Cerebellar cortex (tissue), 1 donor: ENCODE measurements at regions not wholly inside any gene's neighbourhood (a gene's known extent, or its start where the extent isn't known, plus 50 kb on each side); places are given as distances from the start of the nearest gene placed in this dataset.
"Not testable (repeated sequence)": the region's sequence is repeated elsewhere in the genome, so short reads cannot be mapped to it uniquely, and the experiment has no call there.

Experiments used
- DNase-seq: peaks from one replicate; pipeline ENCODE4 v3.0.0-alpha.2; 2015; ENCODE audit warnings: low spot score

- no peak for DNase-seq
Measured at GRCh38 chr20:10109641-10110040, 74.9 kb downstream of the ANKEF1 start.

- DNase-seq = no peak
Measured at GRCh38 chr20:10110151-10110550, 75.4 kb downstream of the ANKEF1 start.

- no peak for DNase-seq
Measured at GRCh38 chr20:10111139-10111958, 76.6 kb downstream of the ANKEF1 start.

- DNase-seq = no peak
Measured at GRCh38 chr20:10111959-10112250, 77.1 kb downstream of the ANKEF1 start.

GRCh38 chr20:10113746-10114145, 79.0 kb downstream of the ANKEF1 start:
- no peak for DNase-seq

- DNase-seq = no peak
Measured at GRCh38 chr20:10114598-10114997, 79.8 kb downstream of the ANKEF1 start.

- no peak for DNase-seq
Measured at GRCh38 chr20:10115021-10115420, 80.2 kb downstream of the ANKEF1 start.

GRCh38 chr20:10119336-10119735, 84.5 kb downstream of the ANKEF1 start:
- DNase-seq = no peak

- DNase-seq = not testable (repeated sequence)
Measured at GRCh38 chr20:10124883-10125282, 90.1 kb downstream of the ANKEF1 start.

GRCh38 chr20:10125757-10126156, 91.0 kb downstream of the ANKEF1 start:
- no peak for DNase-seq

GRCh38 chr20:10129749-10130148, 88.9 kb upstream of the SNAP25 start:
- DNase-seq = peak; percentile 50

- DNase-seq = peak; percentile 97
Measured at GRCh38 chr20:10131732-10132345, 86.8 kb upstream of the SNAP25 start.

GRCh38 chr20:10132387-10132786, 86.2 kb upstream of the SNAP25 start:
- peak; percentile 26 for DNase-seq

GRCh38 chr20:10133532-10133931, 85.1 kb upstream of the SNAP25 start:
- no peak for DNase-seq

GRCh38 chr20:10134176-10134575, 84.5 kb upstream of the SNAP25 start:
- DNase-seq = peak; percentile 69

GRCh38 chr20:10135438-10135837, 83.2 kb upstream of the SNAP25 start:
- DNase-seq = no peak

GRCh38 chr20:10137032-10137431, 81.6 kb upstream of the SNAP25 start:
- no peak for DNase-seq

- no peak for DNase-seq
Measured at GRCh38 chr20:10137533-10137932, 81.1 kb upstream of the SNAP25 start.

- DNase-seq = peak; percentile 83
Measured at GRCh38 chr20:10157549-10157948, 61.1 kb upstream of the SNAP25 start.

GRCh38 chr20:10167040-10167439, 51.6 kb upstream of the SNAP25 start:
- DNase-seq = peak; percentile 94

GRCh38 chr20:10167594-10167993, 51.0 kb upstream of the SNAP25 start:
- DNase-seq = no peak
